ENCODE measurements at regions not wholly inside any gene's neighbourhood (a gene's known extent, or its start where the extent isn't known, plus 50 kb on each side); places are given as distances from the start of the nearest gene placed in this dataset.

- TF ChIP-seq NFRKB (IDR thresholded peaks at IDR 0.05) (no peak), PKNOX1 (IDR thresholded peaks at IDR 0.05) (no peak), BHLHE40 (IDR thresholded peaks at IDR 0.05; ENCODE audit: borderline replicate concordance) (no peak), L3MBTL2 (conservative IDR thresholded peaks at IDR 0.05) (no peak), SUZ12 (IDR thresholded peaks at IDR 0.05) (no peak), FOXK2 (IDR thresholded peaks at IDR 0.05) (no peak), LEF1 (IDR thresholded peaks at IDR 0.05; ENCODE audit: borderline replicate concordance) (no peak), ARNT (IDR thresholded peaks at IDR 0.05) (no peak), FOXM1 (IDR thresholded peaks at IDR 0.05; ENCODE audit: borderline replicate concordance) (no peak), SP1 (IDR thresholded peaks at IDR 0.05) (no peak), TARDBP (IDR thresholded peaks at IDR 0.05) (no peak), ELF4 (IDR thresholded peaks at IDR 0.05) (no peak)
Observed at GRCh38 chr10:62709200-62709599, 95.3 kb upstream of the ADO start.
